Astrocyte (in vitro differentiated cells and primary cell): ENCODE measurements at regions not wholly inside any gene's neighbourhood (a gene's known extent, or its start where the extent isn't known, plus 50 kb on each side); places are given as distances from the start of the nearest gene placed in this dataset.

ENCODE experiments used
- CTCF ChIP-seq: IDR thresholded peaks from 2 replicates; pipeline ENCODE4 v1.5.1; 2011; ENCODE audit warnings: low read depth, mild to moderate bottlenecking, inconsistent platforms, low read length, moderate library complexity; ENCODE audit not compliant: insufficient read depth
- EZH2 ChIP-seq: IDR thresholded peaks from 2 replicates; pipeline ENCODE4 v1.6.1; 2012; ENCODE audit warnings: mild to moderate bottlenecking, low read length, inconsistent platforms; ENCODE audit not compliant: insufficient read depth

GRCh38 chr7:4460597-4460996 lies 221.5 kb upstream of the FOXK1 start:
- TF ChIP-seq CTCF (no peak), EZH2 (no peak)
